Astrocyte of the spinal cord (primary cell): ENCODE measurements at regions not wholly inside any gene's neighbourhood (a gene's known extent, or its start where the extent isn't known, plus 50 kb on each side); places are given as distances from the start of the nearest gene placed in this dataset.
A peak's percentile ranks its signal among the peaks of the same experiment; 100 is the strongest.

Source experiments
- DNase-seq: peaks from one replicate; pipeline ENCODE4 v3.0.0; 2011; ENCODE audit warnings: low read depth, low spot score
- H3K4me3 ChIP-seq: 2 replicates; pipeline ENCODE4 v1.5.1; 2011; ENCODE audit warnings: low read depth, mild to moderate bottlenecking, low read length, moderate library complexity
- in situ Hi-C: cut with HindIII; loops from 2 replicates; pipeline ENCODE4 v1.10.0; 2017; ENCODE audit warnings: low sequenced_read_pairs
- TF ChIP-seq, protein P1 (sequence below): IDR thresholded peaks from 2 replicates; pipeline ENCODE4 v1.5.1; 2012; ENCODE audit warnings: low read depth, mild to moderate bottlenecking, low read length, inconsistent platforms

GRCh38 chr18:25931126-25931525, 159.3 kb downstream of the SS18 start:
- no peak overlapping the region for H3K4me3 ChIP-seq
- no peak for DNase-seq
- TF ChIP-seq, protein P1, sequence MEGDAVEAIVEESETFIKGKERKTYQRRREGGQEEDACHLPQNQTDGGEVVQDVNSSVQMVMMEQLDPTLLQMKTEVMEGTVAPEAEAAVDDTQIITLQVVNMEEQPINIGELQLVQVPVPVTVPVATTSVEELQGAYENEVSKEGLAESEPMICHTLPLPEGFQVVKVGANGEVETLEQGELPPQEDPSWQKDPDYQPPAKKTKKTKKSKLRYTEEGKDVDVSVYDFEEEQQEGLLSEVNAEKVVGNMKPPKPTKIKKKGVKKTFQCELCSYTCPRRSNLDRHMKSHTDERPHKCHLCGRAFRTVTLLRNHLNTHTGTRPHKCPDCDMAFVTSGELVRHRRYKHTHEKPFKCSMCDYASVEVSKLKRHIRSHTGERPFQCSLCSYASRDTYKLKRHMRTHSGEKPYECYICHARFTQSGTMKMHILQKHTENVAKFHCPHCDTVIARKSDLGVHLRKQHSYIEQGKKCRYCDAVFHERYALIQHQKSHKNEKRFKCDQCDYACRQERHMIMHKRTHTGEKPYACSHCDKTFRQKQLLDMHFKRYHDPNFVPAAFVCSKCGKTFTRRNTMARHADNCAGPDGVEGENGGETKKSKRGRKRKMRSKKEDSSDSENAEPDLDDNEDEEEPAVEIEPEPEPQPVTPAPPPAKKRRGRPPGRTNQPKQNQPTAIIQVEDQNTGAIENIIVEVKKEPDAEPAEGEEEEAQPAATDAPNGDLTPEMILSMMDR = no peak
- in situ Hi-C loops = no loop called here

DNA sequence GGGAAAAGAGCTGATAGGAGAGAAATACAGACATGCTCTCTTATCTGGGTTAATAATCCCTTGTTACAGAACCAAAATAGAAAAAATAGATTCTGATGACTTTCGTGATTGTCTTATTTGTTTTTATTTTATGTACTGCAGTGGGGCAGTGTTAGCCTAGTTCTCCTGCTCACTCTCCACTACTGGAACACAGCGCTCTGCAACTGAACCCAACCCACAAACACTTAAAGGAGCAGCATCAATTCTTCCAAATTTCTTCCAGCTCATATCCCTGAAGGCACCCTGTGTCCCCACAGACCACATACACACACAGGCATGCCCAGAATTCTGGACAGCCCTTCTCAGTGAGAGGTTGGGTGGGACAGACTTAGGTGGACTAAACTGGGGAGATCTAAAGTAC, 160.6 kb downstream of the SS18 start:
- DNase-seq = no peak
- no peak overlapping the region for H3K4me3 ChIP-seq
- TF ChIP-seq, protein P1 = no peak
- in situ Hi-C loops = no loop called here

GRCh38 chr18:25927830-25928229, 162.6 kb downstream of the SS18 start:
- in situ Hi-C loops = no loop called here
- no peak for DNase-seq
- TF ChIP-seq, protein P1 = no peak
- H3K4me3 ChIP-seq = no peak overlapping the region

DNA sequence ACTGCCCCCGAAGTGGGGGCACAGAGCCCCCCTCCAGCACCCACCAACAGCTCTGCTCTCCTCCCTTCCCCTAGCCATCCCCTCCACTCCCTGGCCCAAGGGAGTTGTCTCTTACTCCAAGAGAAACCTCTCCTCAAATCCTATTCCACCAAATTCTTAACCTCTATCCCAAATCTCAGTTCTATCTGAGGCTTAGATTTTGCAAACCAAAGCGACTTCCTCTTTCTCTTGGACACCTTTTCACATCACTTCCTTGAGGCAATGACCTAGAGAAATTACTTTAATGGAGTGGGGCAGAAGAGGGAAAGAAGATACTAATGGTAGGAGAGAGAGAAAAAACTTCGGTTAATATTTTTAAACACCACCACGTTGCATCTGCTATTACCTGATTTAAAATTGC, 167.2 kb downstream of the SS18 start:
- no peak overlapping the region for H3K4me3 ChIP-seq
- in situ Hi-C loops = no loop called here
- DNase-seq = no peak
- TF ChIP-seq, protein P1 = no peak

- no peak for DNase-seq
- in situ Hi-C loops = no loop called here
- TF ChIP-seq, protein P1 = peak; percentile 46
- no peak overlapping the region for H3K4me3 ChIP-seq
Measured at GRCh38 chr18:25921677-25922421, 168.6 kb downstream of the SS18 start.

DNA sequence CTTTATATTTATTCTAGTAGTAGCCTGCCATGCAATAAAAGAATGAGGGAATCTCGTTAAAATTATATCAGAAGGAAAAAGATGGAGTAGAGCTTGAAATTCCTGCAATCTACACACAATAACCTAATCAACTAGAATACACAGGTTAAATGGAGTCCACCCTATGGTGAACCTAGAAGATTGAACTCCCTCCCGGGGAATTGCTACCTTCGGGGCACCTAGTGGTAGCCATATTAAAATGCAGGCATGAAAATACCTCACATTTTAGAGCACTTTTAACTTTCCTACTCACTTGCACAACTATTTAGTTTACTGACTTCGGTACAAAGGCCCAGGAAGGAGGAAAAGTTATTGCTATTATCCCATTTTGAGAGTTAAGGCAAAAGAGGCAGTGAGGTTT, 174.5 kb downstream of the SS18 start:
- no peak overlapping the region for H3K4me3 ChIP-seq
- in situ Hi-C loops = no loop called here
- no peak for DNase-seq
- TF ChIP-seq, protein P1 = no peak
